ENCODE measurements at regions not wholly inside any gene's neighbourhood (a gene's known extent, or its start where the extent isn't known, plus 50 kb on each side); places are given as distances from the start of the nearest gene placed in this dataset.

DNA sequence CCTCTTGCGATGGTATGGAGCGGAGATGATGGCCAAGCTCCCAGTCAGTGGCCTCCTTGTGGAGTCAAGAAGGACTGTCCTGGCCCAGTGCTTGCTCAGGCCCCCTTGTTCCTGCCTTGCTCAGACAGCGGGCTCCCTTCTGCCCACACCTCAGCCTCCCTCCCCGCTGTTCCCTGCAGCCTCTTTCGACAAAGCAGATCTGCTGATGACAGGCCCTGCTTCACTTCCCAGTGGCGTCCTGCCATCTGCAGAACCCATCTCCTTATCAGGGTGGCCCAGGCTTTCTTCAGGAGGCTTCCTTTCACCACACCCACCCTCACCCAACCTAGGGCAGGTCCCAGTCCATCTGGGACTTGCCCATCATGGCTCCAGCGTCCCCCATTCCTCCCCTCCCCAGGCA, 80.0 kb downstream of the CLDN34 start:
- TF ChIP-seq CTCF (IDR thresholded peaks at IDR 0.05) (no peak), POLR2A (IDR thresholded peaks at IDR 0.05) (no peak)

All from breast epithelium (tissue), 3 donors.